ENCODE measurements at regions not wholly inside any gene's neighbourhood (a gene's known extent, or its start where the extent isn't known, plus 50 kb on each side); places are given as distances from the start of the nearest gene placed in this dataset.

- Mint-ChIP-seq H3K4me1 (no peaks in the 10 kb centered on the region), H3K27ac (no peak overlapping the region), H3K27me3 (peaks cover 11 to 40% of the 10 kb centered on the region in 2 donors), H3K9me3 (peaks cover 0 to 3% (median 0%) of the 10 kb centered on the region in 5 donors), H3K4me3 (no peak overlapping the region), H3K36me3 (no peaks in the 10 kb centered on the region)
- H3K27me3 ChIP-seq (ENCODE audit: insufficient read depth, low read length, poor library complexity, severe bottlenecking): no peaks in the 10 kb centered on the region
- no peak for DNase-seq
- no peaks in the 10 kb centered on the region for H3K4me1 ChIP-seq (ENCODE audit: insufficient read depth, low read length)
- no peaks in the 10 kb centered on the region for H3K9me3 ChIP-seq (ENCODE audit: low read length)
- ChIA-PET CTCF (no interaction called here), POLR2A (no interaction called here)
- no peak overlapping the region for H3K27ac ChIP-seq (ENCODE audit: low read depth, low read length)
- H3K4me3 ChIP-seq (ENCODE audit: low read length): no peak overlapping the region
- H3K36me3 ChIP-seq (ENCODE audit: insufficient read depth, low read length): no peaks in the 10 kb centered on the region
Observed at GRCh38 chr5:130714200-130714599, 450.9 kb downstream of the HINT1 start.

DNA sequence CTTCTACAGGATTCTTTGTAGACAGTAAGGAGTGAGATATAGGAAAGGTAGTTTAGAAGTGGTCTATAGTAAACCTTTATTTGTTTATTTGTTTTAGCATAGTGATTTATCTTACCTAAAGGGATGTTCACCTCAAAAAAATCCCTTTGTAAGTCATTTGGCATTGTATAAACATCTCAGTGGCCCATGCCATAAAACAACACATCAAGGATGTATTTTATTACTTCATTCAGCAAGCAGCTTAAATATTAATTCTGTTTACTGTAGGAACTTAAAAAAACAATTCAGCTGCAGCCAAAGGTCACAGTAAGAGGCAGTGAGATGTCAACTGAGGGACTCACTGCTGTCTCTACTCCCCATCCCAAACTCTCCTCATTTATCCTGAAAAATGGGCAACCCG, 452.7 kb downstream of the HINT1 start:
- POLR2A ChIA-PET: no interaction called here

GRCh38 chr5:130710596-130710995, 454.5 kb downstream of the HINT1 start:
- Histone ChIP-seq H3K27me3 (ENCODE audit: insufficient read depth, low read length, poor library complexity, severe bottlenecking) (no peaks in the 10 kb centered on the region), H3K36me3 (ENCODE audit: insufficient read depth, low read length) (no peaks in the 10 kb centered on the region), H3K4me1 (ENCODE audit: insufficient read depth, low read length) (no peaks in the 10 kb centered on the region), H3K9me3 (ENCODE audit: low read length) (no peaks in the 10 kb centered on the region), H3K27ac (ENCODE audit: low read depth, low read length) (no peak overlapping the region), H3K4me3 (ENCODE audit: low read length) (no peak overlapping the region)
- Mint-ChIP-seq H3K9me3 (no peaks in the 10 kb centered on the region), H3K4me1 (no peaks in the 10 kb centered on the region), H3K4me3 (no peak overlapping the region), H3K36me3 (no peaks in the 10 kb centered on the region), H3K27ac (no peak overlapping the region), H3K27me3 (peaks cover 2 to 17% of the 10 kb centered on the region in 2 donors)
- DNase-seq: no peak
- CTCF ChIA-PET: no interaction called here
- POLR2A ChIA-PET: no interaction called here

More for the DNA sequence above, 452.7 kb downstream of the HINT1 start:
- H3K27me3 Mint-ChIP-seq: peaks cover 9 to 31% of the 10 kb centered on the region in 2 donors
- no peak for DNase-seq
- Histone ChIP-seq H3K9me3 (ENCODE audit: low read length) (no peaks in the 10 kb centered on the region), H3K4me3 (ENCODE audit: low read length) (no peak overlapping the region), H3K36me3 (ENCODE audit: insufficient read depth, low read length) (no peaks in the 10 kb centered on the region), H3K27ac (ENCODE audit: low read depth, low read length) (no peak overlapping the region), H3K4me1 (ENCODE audit: insufficient read depth, low read length) (no peaks in the 10 kb centered on the region), H3K27me3 (ENCODE audit: insufficient read depth, low read length, poor library complexity, severe bottlenecking) (no peaks in the 10 kb centered on the region)
- H3K4me3 Mint-ChIP-seq: no peak overlapping the region
- no peaks in the 10 kb centered on the region for H3K36me3 Mint-ChIP-seq
- CTCF ChIA-PET: no interaction called here
- no peaks in the 10 kb centered on the region for H3K9me3 Mint-ChIP-seq
- no peaks in the 10 kb centered on the region for H3K4me1 Mint-ChIP-seq
- H3K27ac Mint-ChIP-seq: no peak overlapping the region

DNA sequence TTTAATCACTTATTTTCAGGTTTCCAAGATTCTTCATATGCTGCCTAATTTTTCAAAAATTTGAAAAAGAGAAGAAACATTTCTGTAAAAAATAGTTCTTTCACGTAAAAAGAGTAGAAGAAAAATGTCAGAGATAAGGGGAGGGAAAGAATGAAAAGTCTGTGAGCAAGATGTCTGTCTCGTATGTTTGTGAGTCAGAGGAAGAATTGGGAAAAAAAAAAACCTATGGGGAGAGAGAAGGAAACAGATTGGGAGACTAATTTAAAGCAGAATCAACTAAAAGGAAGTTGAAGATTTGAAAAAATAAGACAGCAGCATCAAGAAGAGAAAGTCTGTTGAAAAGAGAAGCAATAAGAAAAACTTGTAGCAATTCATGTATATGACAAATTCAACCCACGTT, 456.3 kb downstream of the HINT1 start:
- Mint-ChIP-seq H3K4me3 (no peak overlapping the region), H3K9me3 (peaks cover 0 to 4% (median 0%) of the 10 kb centered on the region in 5 donors), H3K4me1 (no peaks in the 10 kb centered on the region), H3K36me3 (no peaks in the 10 kb centered on the region), H3K27ac (no peak overlapping the region), H3K27me3 (peaks cover 2 to 11% of the 10 kb centered on the region in 2 donors)
- ChIA-PET POLR2A (no interaction called here), CTCF (no interaction called here)
- Histone ChIP-seq H3K36me3 (ENCODE audit: insufficient read depth, low read length) (no peaks in the 10 kb centered on the region), H3K4me3 (ENCODE audit: low read length) (no peak overlapping the region), H3K27me3 (ENCODE audit: insufficient read depth, low read length, poor library complexity, severe bottlenecking) (no peaks in the 10 kb centered on the region), H3K4me1 (ENCODE audit: insufficient read depth, low read length) (no peaks in the 10 kb centered on the region), H3K9me3 (ENCODE audit: low read length) (no peaks in the 10 kb centered on the region), H3K27ac (ENCODE audit: low read depth, low read length) (no peak overlapping the region)
- DNase-seq: no peak

- no peak overlapping the region for H3K4me3 Mint-ChIP-seq
- peaks cover 0 to 5% (median 3%) of the 10 kb centered on the region in 5 donors for H3K9me3 Mint-ChIP-seq
- H3K4me3 ChIP-seq (ENCODE audit: low read length): no peak overlapping the region
- H3K4me1 ChIP-seq (ENCODE audit: insufficient read depth, low read length): no peaks in the 10 kb centered on the region
- H3K4me1 Mint-ChIP-seq: no peaks in the 10 kb centered on the region
- H3K27ac Mint-ChIP-seq: no peak overlapping the region
- ChIA-PET POLR2A (no interaction called here), CTCF (no interaction called here)
- H3K36me3 Mint-ChIP-seq: no peaks in the 10 kb centered on the region
- DNase-seq: no peak
- H3K27ac ChIP-seq (ENCODE audit: low read depth, low read length): no peak overlapping the region
- peaks cover 3 to 7% of the 10 kb centered on the region in 2 donors for H3K27me3 Mint-ChIP-seq
- no peaks in the 10 kb centered on the region for H3K36me3 ChIP-seq (ENCODE audit: insufficient read depth, low read length)
- no peaks in the 10 kb centered on the region for H3K27me3 ChIP-seq (ENCODE audit: insufficient read depth, low read length, poor library complexity, severe bottlenecking)
- H3K9me3 ChIP-seq (ENCODE audit: low read length): no peaks in the 10 kb centered on the region
Observed at GRCh38 chr5:130706696-130707095, 458.4 kb downstream of the HINT1 start.

GRCh38 chr5:130705368-130705767, 459.7 kb downstream of the HINT1 start:
- Histone ChIP-seq H3K27me3 (ENCODE audit: insufficient read depth, low read length, poor library complexity, severe bottlenecking) (no peaks in the 10 kb centered on the region), H3K4me1 (ENCODE audit: insufficient read depth, low read length) (no peaks in the 10 kb centered on the region), H3K27ac (ENCODE audit: low read depth, low read length) (no peak overlapping the region), H3K4me3 (ENCODE audit: low read length) (no peak overlapping the region), H3K36me3 (ENCODE audit: insufficient read depth, low read length) (no peaks in the 10 kb centered on the region), H3K9me3 (ENCODE audit: low read length) (no peaks in the 10 kb centered on the region)
- CTCF ChIA-PET: no interaction called here
- DNase-seq: no peak
- Mint-ChIP-seq H3K36me3 (no peaks in the 10 kb centered on the region), H3K9me3 (peaks cover 0 to 10% (median 3%) of the 10 kb centered on the region in 5 donors), H3K4me3 (no peak overlapping the region), H3K4me1 (no peaks in the 10 kb centered on the region), H3K27me3 (peaks cover 4 to 7% of the 10 kb centered on the region in 2 donors), H3K27ac (no peak overlapping the region)
- POLR2A ChIA-PET: no interaction called here

DNA sequence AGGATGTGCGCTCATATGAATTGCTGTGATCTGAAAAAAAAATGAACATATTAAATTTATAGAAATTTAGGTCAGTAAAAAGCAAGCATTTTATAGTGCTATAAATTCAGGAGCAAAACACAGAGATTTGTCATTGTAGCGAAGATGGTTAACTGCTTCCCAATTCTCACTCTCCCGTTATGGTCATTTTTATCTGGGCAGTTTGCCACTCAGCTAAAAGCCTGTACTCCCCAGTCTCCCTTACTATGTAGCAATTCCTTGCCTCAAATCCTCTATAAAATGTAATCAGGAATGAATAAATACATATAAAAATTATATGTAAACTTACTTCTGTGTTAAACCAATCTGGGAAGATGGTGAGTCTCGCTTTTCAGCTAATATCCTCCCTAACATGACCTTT, 471.5 kb downstream of the HINT1 start:
- Histone ChIP-seq H3K4me1 (ENCODE audit: insufficient read depth, low read length) (no peaks in the 10 kb centered on the region), H3K36me3 (ENCODE audit: insufficient read depth, low read length) (no peaks in the 10 kb centered on the region), H3K9me3 (ENCODE audit: low read length) (no peaks in the 10 kb centered on the region), H3K27me3 (ENCODE audit: insufficient read depth, low read length, poor library complexity, severe bottlenecking) (no peaks in the 10 kb centered on the region), H3K27ac (ENCODE audit: low read depth, low read length) (no peak overlapping the region), H3K4me3 (ENCODE audit: low read length) (no peak overlapping the region)
- CTCF ChIA-PET: no interaction called here
- Mint-ChIP-seq H3K36me3 (no peaks in the 10 kb centered on the region), H3K4me3 (no peak overlapping the region), H3K27me3 (peaks cover 4 to 29% of the 10 kb centered on the region in 2 donors), H3K9me3 (peaks cover 0 to 2% (median 0%) of the 10 kb centered on the region in 5 donors), H3K4me1 (no peaks in the 10 kb centered on the region), H3K27ac (no peak overlapping the region)
- no peak for DNase-seq
- POLR2A ChIA-PET: no interaction called here

DNA sequence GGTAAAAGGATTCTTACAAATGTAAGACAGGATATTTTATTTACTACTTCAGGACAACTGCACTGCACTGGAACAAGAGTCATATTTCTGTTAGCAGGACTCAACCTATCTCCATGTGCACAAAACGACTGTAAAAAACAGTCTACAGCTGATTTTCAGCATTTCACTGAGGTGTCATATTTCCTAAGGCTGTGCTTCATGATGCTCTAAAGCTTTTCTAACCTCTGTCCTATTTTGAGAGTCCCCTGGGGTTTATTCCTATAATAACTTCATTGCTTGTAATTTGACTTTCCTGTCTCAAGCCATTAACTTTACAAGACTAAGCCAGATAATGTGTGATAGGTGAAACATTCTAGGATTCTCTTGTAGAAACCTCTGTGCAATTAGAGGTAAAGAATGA, 472.3 kb downstream of the HINT1 start:
- Mint-ChIP-seq H3K9me3 (no peaks in the 10 kb centered on the region), H3K27ac (no peak overlapping the region), H3K27me3 (peaks cover 4 to 24% of the 10 kb centered on the region in 2 donors), H3K4me3 (no peak overlapping the region), H3K36me3 (no peaks in the 10 kb centered on the region), H3K4me1 (no peaks in the 10 kb centered on the region)
- Histone ChIP-seq H3K36me3 (ENCODE audit: insufficient read depth, low read length) (no peaks in the 10 kb centered on the region), H3K27ac (ENCODE audit: low read depth, low read length) (no peak overlapping the region), H3K27me3 (ENCODE audit: insufficient read depth, low read length, poor library complexity, severe bottlenecking) (no peaks in the 10 kb centered on the region), H3K4me3 (ENCODE audit: low read length) (no peak overlapping the region), H3K9me3 (ENCODE audit: low read length) (no peaks in the 10 kb centered on the region), H3K4me1 (ENCODE audit: insufficient read depth, low read length) (no peaks in the 10 kb centered on the region)
- no peak for DNase-seq
- POLR2A ChIA-PET: no interaction called here
- CTCF ChIA-PET: no interaction called here

- no peaks in the 10 kb centered on the region for H3K9me3 Mint-ChIP-seq
- no peaks in the 10 kb centered on the region for H3K4me1 Mint-ChIP-seq
- no peaks in the 10 kb centered on the region for H3K36me3 Mint-ChIP-seq
- H3K9me3 ChIP-seq (ENCODE audit: low read length): no peaks in the 10 kb centered on the region
- H3K27me3 Mint-ChIP-seq: peaks cover 5 to 23% of the 10 kb centered on the region in 2 donors
- no peak overlapping the region for H3K4me3 ChIP-seq (ENCODE audit: low read length)
- no peak overlapping the region for H3K27ac Mint-ChIP-seq
- ChIA-PET POLR2A (no interaction called here), CTCF (no interaction called here)
- no peak for DNase-seq
- H3K4me1 ChIP-seq (ENCODE audit: insufficient read depth, low read length): no peaks in the 10 kb centered on the region
- H3K4me3 Mint-ChIP-seq: no peak overlapping the region
- H3K27ac ChIP-seq (ENCODE audit: low read depth, low read length): no peak overlapping the region
- H3K27me3 ChIP-seq (ENCODE audit: insufficient read depth, low read length, poor library complexity, severe bottlenecking): no peaks in the 10 kb centered on the region
- H3K36me3 ChIP-seq (ENCODE audit: insufficient read depth, low read length): no peaks in the 10 kb centered on the region
Observed at GRCh38 chr5:130689831-130690230, 475.2 kb downstream of the HINT1 start.

Measured in CD8-positive, alpha-beta memory T cell (primary cell).